ENCODE measurements at regions not wholly inside any gene's neighbourhood (a gene's known extent, or its start where the extent isn't known, plus 50 kb on each side); places are given as distances from the start of the nearest gene placed in this dataset.

DNA sequence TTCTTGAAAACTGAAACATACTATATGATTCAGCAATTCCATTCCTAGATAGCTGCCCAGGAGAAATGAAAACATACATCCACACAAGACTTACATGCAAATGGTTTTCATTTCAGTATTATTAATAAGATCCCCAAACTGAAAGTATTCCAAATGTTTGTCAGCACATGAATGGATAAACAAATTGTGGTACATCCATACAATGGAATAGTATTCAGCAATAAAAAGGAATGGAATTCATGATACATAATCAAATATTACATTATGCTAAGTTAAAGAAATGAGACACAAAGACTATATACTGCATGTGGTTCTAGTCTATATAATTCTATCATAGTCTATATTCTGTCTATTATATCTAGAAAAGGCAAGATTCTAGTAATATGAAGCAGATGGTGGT, 152.4 kb upstream of the KIT start:
- H3K4me3 Mint-ChIP-seq: no peak overlapping the region
- no peaks in the 10 kb centered on the region for H3F3A ChIP-seq (ENCODE audit: low read depth)
- H3K27ac Mint-ChIP-seq: no peak overlapping the region
- H3K4me2 ChIP-seq: no peak overlapping the region
- H3K79me2 ChIP-seq (ENCODE audit: low read depth): no peaks in the 10 kb centered on the region
- no peaks in the 10 kb centered on the region for H3K36me3 ChIP-seq
- no peak overlapping the region for H2AFZ ChIP-seq (replicated peaks)
- H3K27me3 Mint-ChIP-seq (ENCODE audit: insufficient read depth, low read depth): no peaks in the 10 kb centered on the region
- H3K4me3 ChIP-seq: no peak overlapping the region
- H3K9ac ChIP-seq: no peak overlapping the region
- H3K27ac ChIP-seq: no peak overlapping the region
- no peak for DNase-seq (ENCODE audit: low spot score)
- H3K36me3 Mint-ChIP-seq: no peaks in the 10 kb centered on the region
- peaks cover 12% of the 10 kb centered on the region for H3K9me3 ChIP-seq (ENCODE audit: low read depth)
- H3K4me1 Mint-ChIP-seq: peaks cover 19% of the 10 kb centered on the region
- H4K20me1 ChIP-seq (ENCODE audit: low read depth): no peaks in the 10 kb centered on the region
- TF ChIP-seq, protein P1, sequence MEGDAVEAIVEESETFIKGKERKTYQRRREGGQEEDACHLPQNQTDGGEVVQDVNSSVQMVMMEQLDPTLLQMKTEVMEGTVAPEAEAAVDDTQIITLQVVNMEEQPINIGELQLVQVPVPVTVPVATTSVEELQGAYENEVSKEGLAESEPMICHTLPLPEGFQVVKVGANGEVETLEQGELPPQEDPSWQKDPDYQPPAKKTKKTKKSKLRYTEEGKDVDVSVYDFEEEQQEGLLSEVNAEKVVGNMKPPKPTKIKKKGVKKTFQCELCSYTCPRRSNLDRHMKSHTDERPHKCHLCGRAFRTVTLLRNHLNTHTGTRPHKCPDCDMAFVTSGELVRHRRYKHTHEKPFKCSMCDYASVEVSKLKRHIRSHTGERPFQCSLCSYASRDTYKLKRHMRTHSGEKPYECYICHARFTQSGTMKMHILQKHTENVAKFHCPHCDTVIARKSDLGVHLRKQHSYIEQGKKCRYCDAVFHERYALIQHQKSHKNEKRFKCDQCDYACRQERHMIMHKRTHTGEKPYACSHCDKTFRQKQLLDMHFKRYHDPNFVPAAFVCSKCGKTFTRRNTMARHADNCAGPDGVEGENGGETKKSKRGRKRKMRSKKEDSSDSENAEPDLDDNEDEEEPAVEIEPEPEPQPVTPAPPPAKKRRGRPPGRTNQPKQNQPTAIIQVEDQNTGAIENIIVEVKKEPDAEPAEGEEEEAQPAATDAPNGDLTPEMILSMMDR (IDR thresholded peaks at IDR 0.05): no peak
- no peak for TF ChIP-seq EZH2phosphoT487 (IDR thresholded peaks at IDR 0.05)
- TF ChIP-seq EZH2 (IDR thresholded peaks at IDR 0.05): no peak
- no peaks in the 10 kb centered on the region for H3K27me3 ChIP-seq
- H3K9me3 Mint-ChIP-seq: peaks cover 9% of the 10 kb centered on the region
- H3K4me1 ChIP-seq: peaks cover 7% of the 10 kb centered on the region

DNA sequence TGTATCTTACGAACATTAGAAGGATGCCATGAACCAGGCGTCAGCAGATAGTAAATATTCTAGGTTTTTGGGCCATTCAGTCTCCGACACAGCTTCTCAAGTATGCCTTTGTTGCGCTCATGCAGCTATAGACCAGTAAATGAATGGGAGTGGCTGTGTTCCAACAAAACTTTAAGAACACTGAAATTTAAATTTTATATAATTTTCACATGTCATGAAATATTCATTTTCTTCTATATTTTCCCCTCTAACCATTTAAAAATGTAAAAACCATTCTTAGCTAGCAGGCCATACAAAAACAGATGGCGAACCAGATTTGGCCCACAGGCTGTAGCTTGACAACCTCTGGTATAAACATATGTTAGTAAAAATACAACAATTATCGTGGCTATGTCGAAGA, 151.8 kb upstream of the KIT start:
- no peak overlapping the region for H3K4me3 ChIP-seq

DNA sequence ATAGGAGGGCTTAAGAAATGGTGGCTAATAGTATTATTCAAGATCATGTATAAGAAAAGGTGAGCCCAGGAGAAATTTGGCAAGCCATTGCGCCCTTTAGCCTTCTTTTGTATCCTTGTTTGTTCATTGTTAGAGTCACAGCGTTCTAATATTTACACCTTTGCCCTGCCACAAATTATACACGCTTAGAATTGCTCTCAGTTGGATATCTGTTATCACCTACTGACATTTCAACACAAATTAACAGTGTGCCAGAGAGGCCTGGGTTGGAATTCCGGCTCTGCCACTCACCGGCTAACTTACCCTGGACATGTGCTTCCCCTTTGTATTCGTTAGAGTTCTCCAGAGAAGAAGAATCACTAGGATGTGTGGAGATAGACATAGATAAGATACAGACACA, 148.7 kb upstream of the KIT start:
- no peaks in the 10 kb centered on the region for H3K27me3 ChIP-seq
- Mint-ChIP-seq H3K27ac (no peak overlapping the region), H3K4me3 (no peak overlapping the region), H3K36me3 (no peaks in the 10 kb centered on the region), H3K9me3 (peaks cover 9% of the 10 kb centered on the region), H3K4me1 (peaks cover 14% of the 10 kb centered on the region), H3K27me3 (ENCODE audit: insufficient read depth, low read depth) (no peaks in the 10 kb centered on the region)
- H3K36me3 ChIP-seq: no peaks in the 10 kb centered on the region
- peaks cover 12% of the 10 kb centered on the region for H3K9me3 ChIP-seq (ENCODE audit: low read depth)
- no peak for DNase-seq (ENCODE audit: low spot score)
- H3K9ac ChIP-seq: no peak overlapping the region
- no peaks in the 10 kb centered on the region for H4K20me1 ChIP-seq (ENCODE audit: low read depth)
- H3K4me3 ChIP-seq: no peak overlapping the region
- peaks cover 12% of the 10 kb centered on the region for H3K4me1 ChIP-seq
- no peak for TF ChIP-seq EZH2 (IDR thresholded peaks at IDR 0.05)
- TF ChIP-seq, protein P1 (IDR thresholded peaks at IDR 0.05): no peak
- TF ChIP-seq EZH2phosphoT487 (IDR thresholded peaks at IDR 0.05): no peak
- H3K79me2 ChIP-seq (ENCODE audit: low read depth): no peaks in the 10 kb centered on the region
- no peak overlapping the region for H3K4me2 ChIP-seq
- H3K27ac ChIP-seq: no peak overlapping the region
- no peak overlapping the region for H2AFZ ChIP-seq (replicated peaks)
- H3F3A ChIP-seq (ENCODE audit: low read depth): no peaks in the 10 kb centered on the region

More for the DNA sequence above, 151.8 kb upstream of the KIT start:
- Histone ChIP-seq H3F3A (ENCODE audit: low read depth) (no peaks in the 10 kb centered on the region), H3K36me3 (no peaks in the 10 kb centered on the region), H3K27ac (no peak overlapping the region), H4K20me1 (ENCODE audit: low read depth) (no peaks in the 10 kb centered on the region), H3K79me2 (ENCODE audit: low read depth) (no peaks in the 10 kb centered on the region), H3K9me3 (ENCODE audit: low read depth) (peaks cover 12% of the 10 kb centered on the region), H2AFZ (replicated peaks) (no peak overlapping the region), H3K9ac (no peak overlapping the region), H3K4me2 (no peak overlapping the region), H3K27me3 (no peaks in the 10 kb centered on the region), H3K4me1 (peaks cover 12% of the 10 kb centered on the region)
- Mint-ChIP-seq H3K36me3 (no peaks in the 10 kb centered on the region), H3K4me1 (peaks cover 22% of the 10 kb centered on the region), H3K4me3 (no peak overlapping the region), H3K27ac (no peak overlapping the region), H3K27me3 (ENCODE audit: insufficient read depth, low read depth) (no peaks in the 10 kb centered on the region), H3K9me3 (peaks cover 9% of the 10 kb centered on the region)
- TF ChIP-seq, protein P1 (IDR thresholded peaks at IDR 0.05): no peak
- TF ChIP-seq EZH2 (IDR thresholded peaks at IDR 0.05): no peak
- no peak for TF ChIP-seq EZH2phosphoT487 (IDR thresholded peaks at IDR 0.05)
- DNase-seq (ENCODE audit: low spot score): no peak

Data from neural progenitor cell (in vitro differentiated cells).